Cardiac fibroblast (primary cell): ENCODE measurements at regions not wholly inside any gene's neighbourhood (a gene's known extent, or its start where the extent isn't known, plus 50 kb on each side); places are given as distances from the start of the nearest gene placed in this dataset.
A peak's percentile ranks its signal among the peaks of the same experiment; 100 is the strongest.

ENCODE experiments used
- DNase-seq, 2 donors: peaks; one replicate each; pipeline versions ENCODE4 v3.0.0 to v3.0.0-alpha.2; 2010; ENCODE audit warnings: low read depth in 2 of 2
- H3K4me3 ChIP-seq, 2 donors: replicated peaks in 1 of 2; 1 replicate in 1 of 2; 2 replicates in 1 of 2; pipeline ENCODE4 v1.5.1; 2011; ENCODE audit warnings: low read depth in 2 of 2, low read length in 2 of 2, mild to moderate bottlenecking in 2 of 2, moderate library complexity in 1 of 2
- CTCF ChIP-seq: IDR thresholded peaks from one replicate; pipeline ENCODE4 v1.5.1; 2011; ENCODE audit warnings: low read depth, mild to moderate bottlenecking, low read length, inconsistent platforms

GRCh38 chr16:86690970-86691369 is 112.6 kb downstream of the FOXL1 start:
- no peak for TF ChIP-seq CTCF

GRCh38 chr16:86692426-86692825 is 114.1 kb downstream of the FOXL1 start:
- no peak for DNase-seq
- H3K4me3 ChIP-seq = no peak overlapping the region
- no peak for TF ChIP-seq CTCF

More at GRCh38 chr16:86690970-86691369, 112.6 kb downstream of the FOXL1 start:
- no peak for DNase-seq
- H3K4me3 ChIP-seq = no peak overlapping the region

GRCh38 chr16:86693033-86693432 is 114.7 kb downstream of the FOXL1 start:
- TF ChIP-seq CTCF = no peak
- DNase-seq = no peak
- H3K4me3 ChIP-seq = no peak overlapping the region

- no peak overlapping the region for H3K4me3 ChIP-seq
- no peak for TF ChIP-seq CTCF
- peak in 1 of 2 donors; percentile 62 for DNase-seq
These were observed 119.4 kb downstream of the FOXL1 start for GRCh38 chr16:86697715-86698114.

GRCh38 chr16:86700046-86700945 is 121.9 kb downstream of the FOXL1 start:
- TF ChIP-seq CTCF = no peak
- H3K4me3 ChIP-seq = no peak overlapping the region
- DNase-seq = no peak

GRCh38 chr16:86701286-86701975 is 123.1 kb downstream of the FOXL1 start:
- no peak overlapping the region for H3K4me3 ChIP-seq
- no peak for DNase-seq
- no peak for TF ChIP-seq CTCF
